GM12878 (cell line): ENCODE measurements at regions not wholly inside any gene's neighbourhood (a gene's known extent, or its start where the extent isn't known, plus 50 kb on each side); places are given as distances from the start of the nearest gene placed in this dataset.

ENCODE experiments used
- ATAC-seq: fragments of 200-7000 bp; cut with Tn5 transposase; 3 replicates; pipeline ENCODE4 v1.9.1; 2020; ENCODE audit warnings: mild to moderate bottlenecking, moderate library complexity
- BruUV-seq: library from RNA; stranded (reverse); fragments of 400-500 nt; replicated peaks from 2 replicates; lab custom pipeline; 2021; lab: Mats Ljungman, UMichigan
- CTCF ChIA-PET: fragments of 300-600 bp; sonication (Branson Sonifier 250); formaldehyde crosslinking; extraction: SDS; loops from one replicate; lab custom pipeline; 2021; ENCODE audit warnings: inconsistent platforms; lab: Yijun Ruan, JAX
- POLR2A ChIA-PET: fragments of 350-600 bp; formaldehyde crosslinking; extraction: SDS; loops from one replicate; lab custom pipeline; 2021; ENCODE audit warnings: inconsistent platforms; lab: Charles Lee
- RAD21 ChIA-PET: fragments of 300-600 bp; sonication (Branson Sonifier 250); formaldehyde crosslinking; loops from one replicate; lab custom pipeline; 2023; ENCODE audit warnings: antibody characterized with exemption; ENCODE audit not compliant: unreplicated experiment; lab: Charles Lee
- SMC1A ChIA-PET: fragments of 300-600 bp; sonication (Branson Sonifier 250); formaldehyde crosslinking; loops from one replicate; lab custom pipeline; 2023; ENCODE audit not compliant: unreplicated experiment, uncharacterized antibody; lab: Charles Lee
- DNase-seq: peaks from one replicate; pipeline ENCODE4 v3.0.0-alpha.2; 2011; ENCODE audit warnings: low read depth, low spot score
- FAIRE-seq: peaks from 3 replicates; lab custom pipeline; 2011; peaks lifted over from hg19 to GRCh38; lab: Jason Lieb, UNC
- H2AFZ ChIP-seq: 2 replicates; pipeline ENCODE4 v1.6.0; 2011; ENCODE audit warnings: low read depth, low read length, control low read depth; ENCODE audit not compliant: control insufficient read depth
- H3K27ac ChIP-seq: 2 replicates; pipeline ENCODE4 v1.5.1; 2011; ENCODE audit warnings: control low read depth; ENCODE audit not compliant: control insufficient read depth, insufficient read depth
- H3K27me3 ChIP-seq, 2 experiments: replicated peaks in 1 of 2; 2 replicates each; pipeline versions ENCODE4 v1.6.0 to v1.6.1; 2011; ENCODE audit warnings: low read length in 1 of 2; ENCODE audit not compliant: control insufficient read depth in 2 of 2, insufficient read depth in 2 of 2
- H3K36me3 ChIP-seq, 2 experiments: 2 replicates each; pipeline ENCODE4 v1.5.1; 2011; ENCODE audit warnings: low read length in 1 of 2; ENCODE audit not compliant: control insufficient read depth in 2 of 2, insufficient read depth in 2 of 2
- H3K4me1 ChIP-seq: 2 replicates; pipeline ENCODE4 v1.6.1; 2011; ENCODE audit warnings: mild to moderate bottlenecking, low read length, moderate library complexity, mixed read lengths; ENCODE audit not compliant: control insufficient read depth, insufficient read depth
- H3K4me2 ChIP-seq: 2 replicates; pipeline ENCODE4 v1.6.0; 2011; ENCODE audit warnings: control low read depth; ENCODE audit not compliant: control insufficient read depth, insufficient read depth
- H3K4me3 ChIP-seq: fragments of 200-600 bp; sonication (generic); 2 replicates; pipeline ENCODE4 v1.5.1; 2016
- H3K79me2 ChIP-seq: 2 replicates; pipeline ENCODE4 v1.6.0; 2011; ENCODE audit warnings: low read length; ENCODE audit not compliant: control insufficient read depth, insufficient read depth
- H3K9ac ChIP-seq: 2 replicates; pipeline ENCODE4 v1.8.0; 2011; ENCODE audit warnings: low read length, control low read depth, mixed read lengths; ENCODE audit not compliant: control insufficient read depth, insufficient read depth
- H3K9me3 ChIP-seq: replicated peaks from 3 replicates; pipeline ENCODE4 v1.5.1; 2011; ENCODE audit warnings: mild to moderate bottlenecking, low read length; ENCODE audit not compliant: control insufficient read depth, insufficient read depth
- H4K20me1 ChIP-seq: 2 replicates; pipeline ENCODE4 v1.6.0; 2011; ENCODE audit not compliant: control insufficient read depth, insufficient read depth
- ASH2L ChIP-seq: fragments of 300-600, 200-600 bp; sonication (generic); IDR thresholded peaks from 2 replicates; pipeline ENCODE4 v1.6.1; 2017; ENCODE audit warnings: low read depth, mild to moderate bottlenecking, borderline replicate concordance
- CREM ChIP-seq: IDR thresholded peaks from 2 replicates; pipeline ENCODE4 v1.6.1; 2014; ENCODE audit warnings: antibody characterized with exemption, low read depth
- DPF2 ChIP-seq: fragments of 450-650 bp; IDR thresholded peaks from 2 replicates; pipeline ENCODE4 v1.6.1; 2017; ENCODE audit warnings: mild to moderate bottlenecking
- FOXK2 ChIP-seq: fragments of 450-650 bp; IDR thresholded peaks from 2 replicates; pipeline ENCODE4 v1.6.1; 2017; ENCODE audit warnings: mild to moderate bottlenecking, moderate library complexity
- MYB ChIP-seq: fragments of 150-350 bp; IDR thresholded peaks from 2 replicates; pipeline ENCODE4 v1.6.1; 2014; ENCODE audit warnings: mild to moderate bottlenecking, low read depth, low read length, borderline replicate concordance
- NFYA ChIP-seq: IDR thresholded peaks from 2 replicates; pipeline ENCODE4 v1.6.1; 2011; ENCODE audit warnings: low read depth, mild to moderate bottlenecking, low read length, improper control_type of control experiment, borderline replicate concordance
- PAX8 ChIP-seq: fragments of 450-650 bp; IDR thresholded peaks from 2 replicates; pipeline ENCODE4 v1.6.1; 2017; ENCODE audit warnings: mild to moderate bottlenecking, moderate library complexity
- RB1 ChIP-seq: fragments of 450-650 bp; formaldehyde crosslinking; IDR thresholded peaks from 2 replicates; pipeline ENCODE4 v1.6.1; 2017; ENCODE audit warnings: mild to moderate bottlenecking, borderline replicate concordance
- YY1 ChIP-seq: IDR thresholded peaks from 2 replicates; pipeline ENCODE4 v1.6.1; 2011; ENCODE audit warnings: low read depth, mild to moderate bottlenecking, low read length
- ZNF24 ChIP-seq: fragments of 450-650 bp; IDR thresholded peaks from 2 replicates; pipeline ENCODE4 v1.6.1; 2017; ENCODE audit warnings: antibody characterized with exemption, mild to moderate bottlenecking
- WGBS: methylation state at CpG from one replicate; pipeline ENCODE4 v1.1.6; 2016; ENCODE audit warnings: low lambda C conversion rate; ENCODE audit not compliant: insufficient replicate concordance, insufficient coverage; ENCODE audit errors: missing lambda C conversion rate; 5-methylcytosine and 5-hydroxymethylcytosine counted together
- in situ Hi-C: fragments of 300-500 bp; cut with MboI; formaldehyde crosslinking; loops from 9 replicates; pipeline ENCODE4 v1.14.3; 2018; ENCODE audit warnings: mixed read lengths
- intact Hi-C: fragments of 100-400 bp; cut with micrococcal nuclease; formaldehyde crosslinking; loops from one replicate; pipeline ENCODE4 v1.14.2; 2022; ENCODE audit not compliant: unreplicated experiment
- TF ChIP-seq, protein P1 (sequence below): IDR thresholded peaks from 2 replicates; pipeline ENCODE4 v1.6.1; 2012; ENCODE audit warnings: improper control_type of control experiment, low read depth, low read length; ENCODE audit not compliant: insufficient replicate concordance

DNA sequence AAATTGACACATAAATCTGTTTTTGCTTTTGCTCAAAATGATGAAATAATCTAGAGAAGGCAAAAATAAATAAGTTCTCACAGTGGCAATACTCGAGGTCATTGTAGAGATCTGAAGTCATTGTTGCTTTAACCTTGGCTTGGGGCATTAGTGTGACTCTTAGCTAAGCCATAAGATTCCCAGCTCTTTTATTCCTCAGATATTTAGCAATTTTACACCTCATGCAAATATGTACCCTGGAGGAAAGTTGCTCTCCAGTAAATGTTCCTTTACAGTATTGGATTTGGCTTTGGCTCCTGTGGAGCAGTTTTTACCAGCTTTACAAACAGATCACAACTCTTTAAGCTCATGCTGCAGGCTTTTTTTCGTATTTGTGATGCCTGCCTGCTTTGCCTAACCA, 134.2 kb upstream of the NABP1 start:
- H3K9me3 ChIP-seq: no peaks in the 10 kb centered on the region
- no peak overlapping the region for H3K4me3 ChIP-seq
- SMC1A ChIA-PET: interaction anchor here (1.7 to 3.1 kb wide), 2 partner anchors 10 to 492 kb away, joined by 3 to 10 read pairs; no protein-coding TSS in a partner anchor
- no peaks in the 10 kb centered on the region for H3K4me1 ChIP-seq
- H3K9ac ChIP-seq: no peak overlapping the region
- no peak overlapping the region for H3K4me2 ChIP-seq
- POLR2A ChIA-PET: no interaction called here
- no peaks in the 10 kb centered on the region for H3K36me3 ChIP-seq
- FAIRE-seq (no peak), ATAC-seq (no peak), DNase-seq (no peak)
- H3K27ac ChIP-seq: no peak overlapping the region
- intact Hi-C loops: no loop called here
- in situ Hi-C loops: no loop called here
- H2AFZ ChIP-seq: no peak overlapping the region
- TF ChIP-seq FOXK2 (no peak), PAX8 (no peak), NFYA (no peak), CREM (no peak), DPF2 (no peak), ZNF24 (no peak), YY1 (no peak), MYB (no peak), ASH2L (no peak), RB1 (no peak)
- TF ChIP-seq, protein P1, sequence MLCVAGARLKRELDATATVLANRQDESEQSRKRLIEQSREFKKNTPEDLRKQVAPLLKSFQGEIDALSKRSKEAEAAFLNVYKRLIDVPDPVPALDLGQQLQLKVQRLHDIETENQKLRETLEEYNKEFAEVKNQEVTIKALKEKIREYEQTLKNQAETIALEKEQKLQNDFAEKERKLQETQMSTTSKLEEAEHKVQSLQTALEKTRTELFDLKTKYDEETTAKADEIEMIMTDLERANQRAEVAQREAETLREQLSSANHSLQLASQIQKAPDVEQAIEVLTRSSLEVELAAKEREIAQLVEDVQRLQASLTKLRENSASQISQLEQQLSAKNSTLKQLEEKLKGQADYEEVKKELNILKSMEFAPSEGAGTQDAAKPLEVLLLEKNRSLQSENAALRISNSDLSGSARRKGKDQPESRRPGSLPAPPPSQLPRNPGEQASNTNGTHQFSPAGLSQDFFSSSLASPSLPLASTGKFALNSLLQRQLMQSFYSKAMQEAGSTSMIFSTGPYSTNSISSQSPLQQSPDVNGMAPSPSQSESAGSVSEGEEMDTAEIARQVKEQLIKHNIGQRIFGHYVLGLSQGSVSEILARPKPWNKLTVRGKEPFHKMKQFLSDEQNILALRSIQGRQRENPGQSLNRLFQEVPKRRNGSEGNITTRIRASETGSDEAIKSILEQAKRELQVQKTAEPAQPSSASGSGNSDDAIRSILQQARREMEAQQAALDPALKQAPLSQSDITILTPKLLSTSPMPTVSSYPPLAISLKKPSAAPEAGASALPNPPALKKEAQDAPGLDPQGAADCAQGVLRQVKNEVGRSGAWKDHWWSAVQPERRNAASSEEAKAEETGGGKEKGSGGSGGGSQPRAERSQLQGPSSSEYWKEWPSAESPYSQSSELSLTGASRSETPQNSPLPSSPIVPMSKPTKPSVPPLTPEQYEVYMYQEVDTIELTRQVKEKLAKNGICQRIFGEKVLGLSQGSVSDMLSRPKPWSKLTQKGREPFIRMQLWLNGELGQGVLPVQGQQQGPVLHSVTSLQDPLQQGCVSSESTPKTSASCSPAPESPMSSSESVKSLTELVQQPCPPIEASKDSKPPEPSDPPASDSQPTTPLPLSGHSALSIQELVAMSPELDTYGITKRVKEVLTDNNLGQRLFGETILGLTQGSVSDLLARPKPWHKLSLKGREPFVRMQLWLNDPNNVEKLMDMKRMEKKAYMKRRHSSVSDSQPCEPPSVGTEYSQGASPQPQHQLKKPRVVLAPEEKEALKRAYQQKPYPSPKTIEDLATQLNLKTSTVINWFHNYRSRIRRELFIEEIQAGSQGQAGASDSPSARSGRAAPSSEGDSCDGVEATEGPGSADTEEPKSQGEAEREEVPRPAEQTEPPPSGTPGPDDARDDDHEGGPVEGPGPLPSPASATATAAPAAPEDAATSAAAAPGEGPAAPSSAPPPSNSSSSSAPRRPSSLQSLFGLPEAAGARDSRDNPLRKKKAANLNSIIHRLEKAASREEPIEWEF: no peak
- CTCF ChIA-PET: interaction anchor here (1.6 to 1.9 kb wide), 3 partner anchors 9 to 214 kb away, joined by 3 to 7 read pairs (median 5); no protein-coding TSS in a partner anchor
- 4% methylated on average over 2 of the region's 2 CpGs for WGBS
- H3K27me3 ChIP-seq: no peaks in the 10 kb centered on the region
- RAD21 ChIA-PET: interaction anchor here (0.9 kb wide), 1 partner anchor 18 kb away, joined by 3 read pairs; no protein-coding TSS in a partner anchor
- no peaks in the 10 kb centered on the region for H3K79me2 ChIP-seq
- no peaks in the 10 kb centered on the region for H4K20me1 ChIP-seq
- BruUV-seq: no TSS peak
